Stimulated activated naive CD8-positive, alpha-beta T cell treated with anti-CD3 and anti-CD28 coated beads, Interleukin-15, amount 100 ng/mL, for 72 hours (primary cell): ENCODE measurements at regions not wholly inside any gene's neighbourhood (a gene's known extent, or its start where the extent isn't known, plus 50 kb on each side); places are given as distances from the start of the nearest gene placed in this dataset.

Experiments used
- ATAC-seq: fragments of 150-1000 bp; cut with Tn5 transposase; 2 replicates; pipeline ENCODE4 v1.10.0; 2021; ENCODE audit warnings: mild to moderate bottlenecking, moderate library complexity
- DNase-seq, 2 donors: peaks; one replicate each; pipeline ENCODE4 v3.0.0; 2021 to 2022
- H3K27ac Mint-ChIP-seq, 2 donors: one replicate each; pipeline ENCODE4 v1.8.0; 2022; ENCODE audit warnings: mild to moderate bottlenecking in 2 of 2, mixed read lengths in 2 of 2, moderate library complexity in 2 of 2
- H3K27me3 Mint-ChIP-seq: one replicate; pipeline ENCODE4 v1.8.0; 2022; ENCODE audit warnings: mixed read lengths
- H3K4me1 Mint-ChIP-seq: one replicate; pipeline ENCODE4 v1.8.0; 2022; ENCODE audit warnings: mild to moderate bottlenecking, mixed read lengths
- H3K4me3 Mint-ChIP-seq, 2 donors: one replicate each; pipeline ENCODE4 v1.8.0; 2022; ENCODE audit warnings: mild to moderate bottlenecking in 2 of 2, mixed read lengths in 2 of 2, moderate library complexity in 1 of 2
- H3K9me3 Mint-ChIP-seq, 2 donors: one replicate each; pipeline ENCODE4 v1.8.0; 2022; ENCODE audit warnings: mixed read lengths in 2 of 2

DNA sequence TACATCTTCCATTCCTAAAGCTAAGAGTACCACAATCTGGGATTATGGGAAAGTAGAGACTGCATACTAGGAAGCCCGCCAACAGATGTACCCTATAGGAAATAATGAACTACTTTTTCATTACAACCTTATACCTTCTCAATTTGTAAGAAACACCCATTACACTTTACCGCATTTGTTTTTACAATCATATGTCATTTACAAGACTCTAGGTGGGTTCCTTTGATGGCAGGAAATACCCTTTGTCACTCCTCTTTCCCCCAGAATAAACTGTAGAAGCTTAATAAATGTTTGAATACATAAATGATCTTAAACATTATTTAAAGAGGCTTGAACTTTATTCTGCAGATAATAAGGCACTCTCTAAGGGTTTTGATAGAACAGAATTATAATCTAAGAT is 150.1 kb upstream of the TGFBR2 start:
- peak overlapping the region in 1 of 2 donors; percentile 7 for H3K4me3 Mint-ChIP-seq
- no peak for DNase-seq
- no peak for ATAC-seq
- peaks cover 26% of the 10 kb centered on the region for H3K4me1 Mint-ChIP-seq
- H3K27me3 Mint-ChIP-seq: no peaks in the 10 kb centered on the region
- peaks cover 13 to 31% of the 10 kb centered on the region in 2 donors for H3K9me3 Mint-ChIP-seq
- peak overlapping the region in 1 of 2 donors; percentile 35 for H3K27ac Mint-ChIP-seq

DNA sequence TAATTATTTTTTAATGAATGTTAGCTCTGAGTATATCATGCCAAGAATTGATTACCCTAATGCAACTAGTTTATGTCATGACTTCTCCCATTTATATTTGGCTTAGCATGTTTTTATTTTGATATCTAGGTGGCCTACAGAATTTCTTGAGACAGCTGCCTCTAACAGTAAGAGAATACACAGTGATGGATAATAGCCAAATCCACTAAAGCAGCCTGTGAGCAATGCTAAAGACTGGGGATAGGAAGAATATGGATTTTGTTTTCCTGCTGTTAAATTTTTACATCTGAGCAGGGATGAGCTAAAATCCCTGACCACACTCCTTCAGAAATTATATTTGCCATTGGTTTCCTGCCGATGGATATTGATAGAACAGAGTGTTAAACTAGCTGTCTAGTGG is 149.3 kb upstream of the TGFBR2 start:
- H3K27me3 Mint-ChIP-seq: no peaks in the 10 kb centered on the region
- H3K4me3 Mint-ChIP-seq: no peak overlapping the region
- H3K27ac Mint-ChIP-seq: no peak overlapping the region
- peaks cover 26% of the 10 kb centered on the region for H3K4me1 Mint-ChIP-seq
- DNase-seq (no peak), ATAC-seq (no peak)
- H3K9me3 Mint-ChIP-seq: peaks cover 13 to 31% of the 10 kb centered on the region in 2 donors

DNA sequence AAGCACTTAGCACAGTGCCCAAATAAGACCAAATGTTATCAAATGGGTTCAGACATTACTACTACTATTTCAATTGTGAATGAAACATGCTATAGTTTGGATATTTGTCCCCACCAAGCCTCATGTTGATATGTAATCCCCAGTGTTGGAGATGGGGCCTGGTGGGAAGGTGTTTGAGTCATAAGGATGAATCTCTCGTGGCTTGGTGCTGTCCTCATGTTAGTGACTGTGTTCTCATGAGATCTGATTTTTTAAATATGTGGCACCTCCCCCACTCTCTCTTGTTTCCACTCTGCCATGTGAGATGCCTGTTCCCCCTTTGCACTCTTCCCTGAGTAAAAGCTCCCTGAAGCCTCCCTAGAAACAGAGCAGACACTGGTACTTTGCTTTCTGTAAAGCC is 148.7 kb upstream of the TGFBR2 start:
- Mint-ChIP-seq H3K4me3 (no peak overlapping the region), H3K9me3 (peaks cover 10 to 27% of the 10 kb centered on the region in 2 donors), H3K4me1 (peaks cover 26% of the 10 kb centered on the region), H3K27me3 (no peaks in the 10 kb centered on the region), H3K27ac (no peak overlapping the region)
- ATAC-seq (no peak), DNase-seq (no peak)

DNA sequence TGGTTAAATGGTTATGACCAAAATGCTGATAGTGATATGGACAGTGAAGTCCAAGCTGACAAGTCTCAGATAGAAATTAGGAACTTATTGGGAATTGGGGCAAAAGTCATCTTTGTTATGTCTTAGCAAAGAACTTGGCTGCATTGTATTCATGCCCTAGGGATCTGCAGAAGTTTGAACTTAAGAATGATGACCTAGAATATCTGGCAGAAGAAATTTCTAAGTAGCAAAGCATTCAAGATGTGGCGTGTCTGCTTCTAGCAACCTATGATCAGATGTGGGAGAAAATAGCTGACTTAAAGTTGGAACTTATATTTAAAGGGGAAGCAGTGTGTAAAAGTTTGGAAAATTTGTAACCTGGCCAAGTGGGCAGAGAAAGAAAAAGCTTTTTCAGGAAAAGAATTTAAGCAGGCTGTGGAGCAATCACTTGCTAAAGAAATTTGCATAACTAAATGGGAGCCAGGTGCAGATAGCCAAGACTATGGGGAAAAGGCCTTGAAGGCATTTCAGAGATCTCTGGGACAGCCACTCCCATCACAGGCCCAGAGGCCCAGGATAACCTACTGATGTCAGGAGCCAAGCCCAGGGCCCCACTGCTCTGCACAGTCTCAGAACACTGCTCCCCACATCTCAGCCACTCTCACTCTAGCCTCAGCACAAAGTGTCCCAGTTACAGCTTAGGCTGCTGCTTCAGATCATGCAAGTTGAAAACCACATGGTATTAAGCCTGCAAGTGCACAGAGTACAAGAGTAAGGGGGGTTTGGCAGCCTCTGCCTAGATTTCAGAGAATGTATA is 147.8 kb upstream of the TGFBR2 start:
- DNase-seq (no peak), ATAC-seq (no peak)
- H3K4me3 Mint-ChIP-seq: no peak overlapping the region
- H3K27me3 Mint-ChIP-seq: no peaks in the 10 kb centered on the region
- H3K4me1 Mint-ChIP-seq: peaks cover 26% of the 10 kb centered on the region
- peaks cover 8 to 26% of the 10 kb centered on the region in 2 donors for H3K9me3 Mint-ChIP-seq
- H3K27ac Mint-ChIP-seq: no peak overlapping the region

DNA sequence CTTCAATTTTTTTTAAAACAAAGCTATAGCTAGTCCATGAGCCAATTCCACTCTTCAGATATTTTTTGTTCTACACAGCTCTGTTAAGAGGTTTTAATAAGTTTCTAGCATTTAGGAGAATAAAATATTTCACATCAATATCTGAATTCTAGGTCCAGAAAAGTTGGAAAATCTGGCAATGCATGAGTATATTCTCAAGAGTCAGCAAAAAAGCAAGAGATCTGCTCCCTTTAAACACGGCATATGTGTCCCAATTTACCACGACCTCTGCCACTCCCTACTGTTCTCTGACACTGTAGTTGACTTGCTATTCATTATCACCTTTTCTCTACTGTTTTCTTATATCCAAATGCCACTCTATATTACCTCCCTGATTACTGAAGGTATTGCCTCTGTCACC is 145.1 kb upstream of the TGFBR2 start:
- DNase-seq (no peak), ATAC-seq (no peak)
- H3K27me3 Mint-ChIP-seq: no peaks in the 10 kb centered on the region
- no peak overlapping the region for H3K4me3 Mint-ChIP-seq
- H3K4me1 Mint-ChIP-seq: peaks cover 13% of the 10 kb centered on the region
- H3K27ac Mint-ChIP-seq: no peak overlapping the region
- peaks cover 16 to 22% of the 10 kb centered on the region in 2 donors for H3K9me3 Mint-ChIP-seq

DNA sequence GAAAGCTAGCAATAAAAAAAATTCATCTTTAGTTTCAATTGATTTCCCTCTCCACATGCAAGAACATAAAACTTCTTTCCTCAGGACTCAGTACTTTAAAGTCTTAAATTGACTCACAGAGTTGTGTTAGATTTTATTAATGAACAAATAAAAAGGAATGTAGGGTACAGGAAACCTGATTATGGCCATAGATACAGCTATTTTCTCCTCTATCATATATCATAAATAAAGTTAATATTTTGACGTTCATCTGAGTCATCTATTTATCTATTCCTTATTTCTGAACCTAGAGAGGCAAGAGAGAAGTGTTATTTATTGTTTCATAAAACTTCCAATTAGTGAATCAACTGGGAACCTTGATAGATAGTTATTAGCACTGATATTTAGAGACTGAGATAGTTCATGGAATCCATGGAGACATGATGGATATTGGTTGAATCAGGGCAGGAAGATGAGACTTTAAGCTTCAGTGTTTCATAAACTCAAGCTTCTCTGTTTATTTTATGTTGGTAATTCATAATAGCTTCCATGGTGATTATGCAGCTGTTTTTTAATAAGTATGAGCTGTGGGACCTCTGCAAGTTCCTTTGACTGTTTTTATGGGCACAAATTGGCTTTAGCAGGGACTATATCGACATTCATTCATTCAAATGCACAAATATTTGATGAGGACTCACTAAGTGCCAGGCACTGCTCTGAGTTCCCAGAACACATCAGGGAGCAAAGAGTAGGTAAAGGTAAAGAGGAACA is 143.5 kb upstream of the TGFBR2 start:
- Mint-ChIP-seq H3K27me3 (no peaks in the 10 kb centered on the region), H3K9me3 (peaks cover 16 to 25% of the 10 kb centered on the region in 2 donors)
- DNase-seq: no peak

DNA sequence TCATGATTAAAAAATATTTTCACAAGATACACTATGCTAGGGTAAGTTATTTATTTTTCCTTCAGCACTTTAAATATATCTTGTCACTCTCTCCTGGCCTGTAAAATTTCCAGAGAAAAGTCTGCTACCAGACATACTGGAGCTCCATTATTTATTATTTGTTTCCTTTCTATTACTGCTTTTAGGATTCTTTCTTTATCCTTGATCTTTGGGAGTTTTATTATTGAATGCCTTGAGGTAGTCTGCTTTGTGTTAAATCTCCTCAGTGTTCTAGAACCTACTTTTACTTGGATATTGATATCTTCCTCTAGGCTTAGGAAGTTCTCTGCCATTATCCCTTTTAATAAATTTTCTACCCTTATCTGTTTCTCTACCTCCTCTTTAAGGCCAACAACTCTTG is 142.0 kb upstream of the TGFBR2 start:
- Mint-ChIP-seq H3K27me3 (no peaks in the 10 kb centered on the region), H3K4me1 (peaks cover 4% of the 10 kb centered on the region), H3K27ac (no peak overlapping the region), H3K9me3 (peaks cover 16 to 17% of the 10 kb centered on the region in 2 donors), H3K4me3 (no peak overlapping the region)
- ATAC-seq: no peak
- DNase-seq: no peak

More for the DNA sequence above, 143.5 kb upstream of the TGFBR2 start:
- no peak for ATAC-seq
- no peak overlapping the region for H3K4me3 Mint-ChIP-seq
- H3K27ac Mint-ChIP-seq: no peak overlapping the region
- no peaks in the 10 kb centered on the region for H3K4me1 Mint-ChIP-seq

DNA sequence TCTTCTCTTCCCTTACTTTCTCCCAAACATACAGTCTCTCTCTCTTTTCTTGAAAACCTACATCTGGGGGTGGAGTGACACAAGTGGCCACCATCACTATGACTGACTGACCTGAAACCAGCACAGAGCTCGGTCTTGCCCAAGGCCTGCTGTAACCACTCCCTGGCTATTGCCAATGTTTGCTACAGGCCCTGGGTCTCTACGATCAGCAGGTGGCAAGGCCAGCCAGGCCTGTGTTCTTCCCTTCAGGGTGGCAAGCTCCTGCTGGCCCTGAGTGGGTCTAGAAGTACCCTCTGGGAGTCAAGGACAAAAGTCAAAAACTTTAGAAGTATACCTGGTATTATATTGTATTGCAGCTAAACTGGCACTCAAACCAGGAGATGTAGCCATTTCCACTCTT is 140.9 kb upstream of the TGFBR2 start:
- Mint-ChIP-seq H3K27ac (no peak overlapping the region), H3K9me3 (peaks cover 7 to 9% of the 10 kb centered on the region in 2 donors), H3K4me1 (peaks cover 10% of the 10 kb centered on the region), H3K4me3 (no peak overlapping the region), H3K27me3 (no peaks in the 10 kb centered on the region)
- ATAC-seq: no peak
- no peak for DNase-seq

DNA sequence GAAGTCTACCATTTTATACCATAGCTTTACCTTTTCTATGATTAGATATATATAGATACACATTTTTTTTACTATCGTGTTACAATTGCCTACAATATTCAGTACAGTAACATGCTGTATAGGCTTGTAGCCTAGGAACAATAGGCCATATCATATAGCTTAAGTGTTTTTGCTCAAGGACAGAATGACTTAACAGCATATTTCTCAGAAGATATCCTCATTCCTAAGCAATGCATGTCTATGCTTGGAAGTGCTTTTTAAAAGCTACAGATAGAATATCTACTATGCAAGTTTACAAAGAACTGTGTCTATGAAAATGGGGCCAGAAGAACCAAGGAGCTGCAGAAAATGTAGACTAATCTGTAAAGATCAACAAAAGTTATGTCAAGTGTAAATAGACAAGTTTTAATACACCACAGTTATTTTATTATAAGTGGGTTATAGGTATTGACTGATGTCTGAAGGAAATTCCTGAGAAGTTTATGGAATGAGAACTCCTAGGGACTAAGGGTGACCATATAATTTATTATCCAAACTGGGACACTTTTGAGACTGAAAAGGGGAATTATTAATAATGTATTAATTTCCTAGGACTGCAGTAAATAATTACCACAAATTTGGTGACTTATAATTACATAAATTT is 138.7 kb upstream of the TGFBR2 start:
- Mint-ChIP-seq H3K27ac (no peak overlapping the region), H3K9me3 (peaks cover 7 to 8% of the 10 kb centered on the region in 2 donors), H3K4me3 (no peak overlapping the region), H3K4me1 (peaks cover 19% of the 10 kb centered on the region), H3K27me3 (no peaks in the 10 kb centered on the region)
- ATAC-seq (no peak), DNase-seq (no peak)

DNA sequence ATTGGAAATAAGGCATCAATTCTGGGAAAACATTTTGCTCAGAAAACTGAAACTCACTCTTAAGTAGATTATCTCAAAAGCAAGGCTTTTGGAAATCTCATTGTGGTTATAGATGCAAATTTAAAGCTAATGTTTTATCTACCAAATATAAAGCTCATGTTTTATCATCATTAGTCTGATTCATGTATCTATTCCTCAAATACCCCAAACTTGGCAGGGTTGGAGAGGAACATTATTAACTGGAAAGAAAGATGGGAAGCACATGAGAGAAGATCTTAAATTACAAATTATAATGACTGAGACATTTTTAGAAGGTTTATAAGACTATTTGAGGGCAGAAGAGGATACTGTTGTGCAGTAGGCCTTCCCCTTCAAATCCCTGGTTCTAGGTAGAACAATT is 137.3 kb upstream of the TGFBR2 start:
- H3K27ac Mint-ChIP-seq: no peak overlapping the region
- no peak overlapping the region for H3K4me3 Mint-ChIP-seq
- ATAC-seq: no peak

DNA sequence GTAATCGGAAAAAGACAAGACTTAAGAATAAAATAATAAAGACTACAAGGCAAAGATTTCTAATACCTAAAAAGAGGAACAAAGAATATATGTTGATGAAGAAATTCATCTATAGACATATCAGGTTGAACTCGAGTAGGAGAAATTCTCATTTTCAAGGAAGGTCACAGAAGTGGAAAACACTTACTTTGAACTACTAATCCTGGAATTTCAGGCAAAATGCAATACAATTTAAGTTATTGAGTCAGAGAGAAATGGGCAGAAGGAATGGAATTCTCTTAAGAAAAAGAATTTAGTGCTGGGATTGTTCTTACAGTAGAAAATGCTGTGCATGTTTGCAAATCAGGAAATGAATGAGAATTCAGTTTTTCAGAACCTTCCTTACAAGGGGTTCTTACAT is 135.9 kb upstream of the TGFBR2 start:
- Mint-ChIP-seq H3K4me3 (no peak overlapping the region), H3K4me1 (peaks cover 33% of the 10 kb centered on the region), H3K9me3 (peaks cover 0 to 4% of the 10 kb centered on the region in 2 donors), H3K27ac (no peak overlapping the region), H3K27me3 (no peaks in the 10 kb centered on the region)
- no peak for ATAC-seq
- no peak for DNase-seq

More for the DNA sequence above, 137.3 kb upstream of the TGFBR2 start:
- Mint-ChIP-seq H3K27me3 (no peaks in the 10 kb centered on the region), H3K9me3 (peaks cover 7 to 8% of the 10 kb centered on the region in 2 donors), H3K4me1 (peaks cover 20% of the 10 kb centered on the region)
- no peak for DNase-seq

DNA sequence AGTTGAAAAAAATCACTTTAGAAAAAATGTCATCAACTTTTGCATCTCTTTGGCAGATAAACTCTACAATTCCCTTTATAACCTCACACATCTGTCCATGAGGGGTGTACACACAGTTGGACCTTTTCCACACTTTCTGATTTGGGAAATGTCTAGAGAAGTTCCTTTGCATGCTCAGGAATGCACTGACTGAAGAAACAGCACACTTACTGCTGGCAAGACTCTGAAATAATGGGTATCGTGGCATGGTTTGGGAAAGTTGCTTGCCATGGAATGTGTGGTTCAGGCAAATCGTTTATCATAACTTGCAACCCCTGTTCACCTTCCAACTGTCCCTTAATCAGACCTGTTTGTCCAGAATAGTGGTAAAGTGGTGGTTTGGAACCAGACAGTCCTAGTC is 135.3 kb upstream of the TGFBR2 start:
- Mint-ChIP-seq H3K27me3 (no peaks in the 10 kb centered on the region), H3K4me1 (peaks cover 39% of the 10 kb centered on the region), H3K9me3 (peaks cover 0 to 3% of the 10 kb centered on the region in 2 donors), H3K4me3 (no peak overlapping the region), H3K27ac (no peak overlapping the region)
- DNase-seq (no peak), ATAC-seq (no peak)

DNA sequence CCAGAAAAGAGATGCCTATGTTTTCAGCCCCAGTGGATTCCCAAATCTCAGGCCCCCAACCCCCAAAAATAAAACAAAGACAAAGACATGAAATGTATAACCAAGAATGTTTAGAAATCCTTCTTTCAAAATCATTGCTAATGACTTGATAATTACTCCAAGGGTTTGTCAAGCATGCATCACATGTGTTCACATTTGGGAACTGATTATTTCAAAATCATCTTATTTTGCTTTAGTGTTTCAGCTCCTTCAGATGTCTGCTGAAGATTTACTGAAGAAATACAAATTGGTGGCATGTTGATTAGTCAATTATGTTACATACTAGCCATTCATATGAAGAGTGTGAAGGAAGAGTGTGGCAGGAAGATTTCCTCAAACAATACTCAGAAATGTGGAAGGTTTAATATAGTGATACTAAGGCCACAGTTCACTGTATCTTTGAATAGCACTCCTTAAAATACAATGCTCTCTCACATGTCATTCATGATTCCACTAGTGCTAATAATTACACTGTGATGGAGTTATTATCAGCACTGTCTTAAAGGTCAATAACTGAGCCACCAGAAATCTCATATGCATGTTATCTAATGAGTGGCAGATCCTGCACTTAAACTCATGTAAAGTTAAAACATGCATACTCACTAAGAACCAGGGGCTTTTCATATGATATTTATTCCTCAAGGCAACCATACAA is 134.5 kb upstream of the TGFBR2 start:
- Mint-ChIP-seq H3K4me3 (no peak overlapping the region), H3K27ac (no peak overlapping the region), H3K27me3 (no peaks in the 10 kb centered on the region)

DNA sequence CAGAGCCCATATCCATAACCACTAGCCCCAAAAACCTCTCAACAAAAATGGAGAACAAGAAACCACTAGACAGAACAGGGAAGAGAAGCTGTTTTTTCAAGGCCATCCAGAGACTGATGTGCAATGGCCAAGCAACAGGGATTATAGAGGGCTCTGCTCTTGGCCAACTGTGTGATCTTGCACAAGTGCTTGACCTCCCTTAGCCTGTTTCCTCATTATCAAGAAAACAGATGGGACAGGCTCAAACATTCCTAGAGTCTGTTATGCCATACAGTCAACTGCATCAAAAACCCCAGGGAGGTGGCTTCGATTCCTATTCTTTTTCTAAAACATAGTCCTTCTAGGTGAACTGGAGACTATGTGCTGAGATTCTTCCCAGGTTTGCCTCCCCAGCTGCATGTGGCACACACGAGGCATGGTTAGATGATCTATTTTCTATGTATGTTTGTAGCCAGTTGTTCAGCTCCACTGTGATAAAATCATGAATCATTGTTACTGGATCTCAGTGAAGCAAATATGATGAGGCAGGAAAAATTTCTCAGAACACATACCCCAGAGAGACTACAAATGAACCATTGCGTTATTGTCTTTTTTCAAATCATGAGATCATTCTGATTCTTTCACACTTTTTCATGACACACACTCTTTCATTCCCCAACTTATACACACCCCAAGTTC is 132.9 kb upstream of the TGFBR2 start:
- ATAC-seq: no peak
- DNase-seq: no peak
- peaks cover 62% of the 10 kb centered on the region for H3K4me1 Mint-ChIP-seq
- H3K27me3 Mint-ChIP-seq: no peaks in the 10 kb centered on the region
- H3K4me3 Mint-ChIP-seq: no peak overlapping the region
- no peaks in the 10 kb centered on the region for H3K9me3 Mint-ChIP-seq
- H3K27ac Mint-ChIP-seq: no peak overlapping the region

More for the DNA sequence above, 134.5 kb upstream of the TGFBR2 start:
- DNase-seq (no peak), ATAC-seq (no peak)
- Mint-ChIP-seq H3K9me3 (peaks cover 0 to 2% of the 10 kb centered on the region in 2 donors), H3K4me1 (peaks cover 48% of the 10 kb centered on the region)

DNA sequence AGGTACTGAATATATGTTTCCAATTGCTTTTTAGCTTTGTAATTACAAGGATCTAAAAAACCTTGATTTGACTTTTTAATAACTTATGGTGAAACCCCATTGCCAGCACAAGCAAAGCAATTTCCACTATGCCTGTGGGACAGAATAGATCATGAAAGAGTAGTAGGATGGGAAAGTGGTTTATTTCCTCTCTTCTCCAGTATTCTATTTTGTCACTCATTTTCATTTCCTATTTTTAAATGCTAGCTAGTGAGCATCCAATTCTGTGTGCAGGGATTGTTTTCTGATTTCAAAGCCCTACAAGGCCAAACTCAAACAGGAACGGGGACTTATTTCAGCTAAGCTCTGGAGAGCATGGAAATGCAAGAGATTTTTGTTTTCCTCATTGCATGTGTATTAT is 132.0 kb upstream of the TGFBR2 start:
- Mint-ChIP-seq H3K27ac (no peak overlapping the region), H3K4me3 (no peak overlapping the region), H3K4me1 (peaks cover 58% of the 10 kb centered on the region), H3K27me3 (no peaks in the 10 kb centered on the region), H3K9me3 (peaks cover 3 to 4% of the 10 kb centered on the region in 2 donors)
- ATAC-seq (no peak), DNase-seq (no peak)
